ENCODE measurements at regions not wholly inside any gene's neighbourhood (a gene's known extent, or its start where the extent isn't known, plus 50 kb on each side); places are given as distances from the start of the nearest gene placed in this dataset.

DNA sequence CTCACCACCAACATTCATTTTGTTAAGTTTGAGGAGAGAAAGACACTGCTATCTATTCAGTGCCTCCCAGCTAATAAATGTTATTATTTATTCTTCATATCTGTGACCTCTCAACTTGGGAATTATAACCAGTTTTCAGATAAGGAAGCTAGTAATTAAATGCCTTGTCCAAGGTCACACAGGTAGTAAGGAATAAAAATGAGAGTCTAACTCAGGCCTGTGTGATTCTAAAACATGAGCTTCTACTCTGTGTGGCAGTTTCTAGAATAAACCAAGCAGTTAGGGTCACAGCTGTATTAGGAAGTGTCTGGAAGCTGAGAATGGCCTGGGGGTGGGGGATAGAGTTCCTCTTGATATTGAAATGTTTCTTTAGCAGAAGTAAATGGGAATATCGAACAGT, 137.8 kb upstream of the LRATD1 start:
- TF ChIP-seq, protein P1, sequence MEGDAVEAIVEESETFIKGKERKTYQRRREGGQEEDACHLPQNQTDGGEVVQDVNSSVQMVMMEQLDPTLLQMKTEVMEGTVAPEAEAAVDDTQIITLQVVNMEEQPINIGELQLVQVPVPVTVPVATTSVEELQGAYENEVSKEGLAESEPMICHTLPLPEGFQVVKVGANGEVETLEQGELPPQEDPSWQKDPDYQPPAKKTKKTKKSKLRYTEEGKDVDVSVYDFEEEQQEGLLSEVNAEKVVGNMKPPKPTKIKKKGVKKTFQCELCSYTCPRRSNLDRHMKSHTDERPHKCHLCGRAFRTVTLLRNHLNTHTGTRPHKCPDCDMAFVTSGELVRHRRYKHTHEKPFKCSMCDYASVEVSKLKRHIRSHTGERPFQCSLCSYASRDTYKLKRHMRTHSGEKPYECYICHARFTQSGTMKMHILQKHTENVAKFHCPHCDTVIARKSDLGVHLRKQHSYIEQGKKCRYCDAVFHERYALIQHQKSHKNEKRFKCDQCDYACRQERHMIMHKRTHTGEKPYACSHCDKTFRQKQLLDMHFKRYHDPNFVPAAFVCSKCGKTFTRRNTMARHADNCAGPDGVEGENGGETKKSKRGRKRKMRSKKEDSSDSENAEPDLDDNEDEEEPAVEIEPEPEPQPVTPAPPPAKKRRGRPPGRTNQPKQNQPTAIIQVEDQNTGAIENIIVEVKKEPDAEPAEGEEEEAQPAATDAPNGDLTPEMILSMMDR (IDR thresholded peaks at IDR 0.05) = no peak
- no peak for TF ChIP-seq POLR2A (IDR thresholded peaks at IDR 0.05)

Measured in body of pancreas (tissue), 4 donors.